GM23338 (cell line): ENCODE measurements at regions not wholly inside any gene's neighbourhood (a gene's known extent, or its start where the extent isn't known, plus 50 kb on each side); places are given as distances from the start of the nearest gene placed in this dataset.

ENCODE experiments used
- CREB1 ChIP-seq: fragments of 250-450 bp; sonication (Bioruptor Pico); IDR thresholded peaks from 2 replicates; pipeline ENCODE4 v1.5.0; 2020; ENCODE audit warnings: low read depth, mild to moderate bottlenecking, moderate library complexity
- CTCF ChIP-seq, 2 experiments: fragments of 200-600 bp in 1 of 2; sonication (generic) in 1 of 2; conservative IDR thresholded peaks; 2 replicates each; pipeline versions ENCODE4 v1.5.1 to v1.6.1; 2016 to 2017; ENCODE audit warnings: antibody characterized with exemption in 2 of 2, low read depth in 2 of 2, mild to moderate bottlenecking in 2 of 2, moderate library complexity in 1 of 2
- POLR2AphosphoS5 ChIP-seq: IDR thresholded peaks from 2 replicates; pipeline ENCODE4 v1.6.1; 2016; ENCODE audit warnings: antibody characterized with exemption, low read depth
- TF ChIP-seq, protein P1 (sequence below): IDR thresholded peaks from one replicate; pipeline ENCODE4 v1.6.1; 2018; ENCODE audit warnings: antibody characterized with exemption; ENCODE audit not compliant: unreplicated experiment

DNA sequence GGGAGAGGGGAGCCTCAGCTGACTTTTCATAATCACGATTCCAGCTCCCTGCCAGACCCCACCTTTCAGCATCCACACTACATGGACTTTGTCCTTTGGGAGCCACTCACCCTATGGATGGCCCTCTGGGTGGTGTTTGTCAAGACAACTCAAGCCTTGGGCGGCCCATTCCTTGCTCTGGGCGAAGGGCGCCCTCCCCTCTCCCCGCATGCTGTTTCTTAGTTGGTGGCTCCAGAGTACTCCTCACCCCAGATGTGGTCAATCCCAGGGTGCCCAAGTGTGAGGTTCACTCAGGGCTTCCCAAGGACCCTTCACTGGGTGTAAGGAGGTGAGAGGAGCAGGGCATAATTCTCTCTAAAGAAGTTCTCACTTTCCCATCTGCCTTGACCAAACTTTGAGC, 710.0 kb downstream of the QKI start:
- TF ChIP-seq, protein P1, sequence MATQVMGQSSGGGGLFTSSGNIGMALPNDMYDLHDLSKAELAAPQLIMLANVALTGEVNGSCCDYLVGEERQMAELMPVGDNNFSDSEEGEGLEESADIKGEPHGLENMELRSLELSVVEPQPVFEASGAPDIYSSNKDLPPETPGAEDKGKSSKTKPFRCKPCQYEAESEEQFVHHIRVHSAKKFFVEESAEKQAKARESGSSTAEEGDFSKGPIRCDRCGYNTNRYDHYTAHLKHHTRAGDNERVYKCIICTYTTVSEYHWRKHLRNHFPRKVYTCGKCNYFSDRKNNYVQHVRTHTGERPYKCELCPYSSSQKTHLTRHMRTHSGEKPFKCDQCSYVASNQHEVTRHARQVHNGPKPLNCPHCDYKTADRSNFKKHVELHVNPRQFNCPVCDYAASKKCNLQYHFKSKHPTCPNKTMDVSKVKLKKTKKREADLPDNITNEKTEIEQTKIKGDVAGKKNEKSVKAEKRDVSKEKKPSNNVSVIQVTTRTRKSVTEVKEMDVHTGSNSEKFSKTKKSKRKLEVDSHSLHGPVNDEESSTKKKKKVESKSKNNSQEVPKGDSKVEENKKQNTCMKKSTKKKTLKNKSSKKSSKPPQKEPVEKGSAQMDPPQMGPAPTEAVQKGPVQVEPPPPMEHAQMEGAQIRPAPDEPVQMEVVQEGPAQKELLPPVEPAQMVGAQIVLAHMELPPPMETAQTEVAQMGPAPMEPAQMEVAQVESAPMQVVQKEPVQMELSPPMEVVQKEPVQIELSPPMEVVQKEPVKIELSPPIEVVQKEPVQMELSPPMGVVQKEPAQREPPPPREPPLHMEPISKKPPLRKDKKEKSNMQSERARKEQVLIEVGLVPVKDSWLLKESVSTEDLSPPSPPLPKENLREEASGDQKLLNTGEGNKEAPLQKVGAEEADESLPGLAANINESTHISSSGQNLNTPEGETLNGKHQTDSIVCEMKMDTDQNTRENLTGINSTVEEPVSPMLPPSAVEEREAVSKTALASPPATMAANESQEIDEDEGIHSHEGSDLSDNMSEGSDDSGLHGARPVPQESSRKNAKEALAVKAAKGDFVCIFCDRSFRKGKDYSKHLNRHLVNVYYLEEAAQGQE, result no peak
- TF ChIP-seq CTCF (conservative IDR thresholded peaks at IDR 0.05; ENCODE audit: low read depth in 2 of 2) (no peak), CREB1 (CRISPR knock-in tag) (no peak), POLR2AphosphoS5 (no peak)
